Cardiac muscle cell (in vitro differentiated cells and primary cell): ENCODE measurements at regions not wholly inside any gene's neighbourhood (a gene's known extent, or its start where the extent isn't known, plus 50 kb on each side); places are given as distances from the start of the nearest gene placed in this dataset.

ENCODE experiments used
- DNase-seq, 2 donors: peaks; one replicate each; pipeline versions ENCODE4 v3.0.0 to v3.0.0-alpha.2; 2010 to 2017; ENCODE audit warnings: low read depth in 1 of 2, low spot score in 1 of 2
- H3K27ac ChIP-seq: fragments of 200-600 bp; sonication (generic); 2 replicates; pipeline ENCODE4 v1.5.1; 2016
- H3K27me3 ChIP-seq: fragments of 200-600 bp; sonication (generic); 2 replicates; pipeline ENCODE4 v1.6.0; 2016; ENCODE audit warnings: control low read depth
- H3K36me3 ChIP-seq: fragments of 200-600 bp; sonication (generic); 2 replicates; pipeline ENCODE4 v1.5.1; 2016; ENCODE audit warnings: control low read depth
- H3K4me1 ChIP-seq: fragments of 200-600 bp; sonication (generic); 2 replicates; pipeline ENCODE4 v1.8.1; 2017; ENCODE audit warnings: low read depth, mild to moderate bottlenecking, mixed run types
- H3K4me3 ChIP-seq: fragments of 200-600 bp; sonication (generic); 2 replicates; pipeline ENCODE4 v1.5.1; 2016; ENCODE audit warnings: mild to moderate bottlenecking
- H3K9me3 ChIP-seq: fragments of 200-600 bp; sonication (generic); 2 replicates; pipeline ENCODE4 v1.5.1; 2017; ENCODE audit warnings: low read depth, mild to moderate bottlenecking, control low read depth
- TF ChIP-seq, protein P1 (sequence below): IDR thresholded peaks from 2 replicates; pipeline ENCODE4 v1.5.1; 2012; ENCODE audit warnings: low read depth, mild to moderate bottlenecking, low read length

GRCh38 chr4:125121581-125121980 is 193.2 kb upstream of the FAT4 start:
- no peak for DNase-seq
- H3K27ac ChIP-seq: no peak overlapping the region
- TF ChIP-seq, protein P1, sequence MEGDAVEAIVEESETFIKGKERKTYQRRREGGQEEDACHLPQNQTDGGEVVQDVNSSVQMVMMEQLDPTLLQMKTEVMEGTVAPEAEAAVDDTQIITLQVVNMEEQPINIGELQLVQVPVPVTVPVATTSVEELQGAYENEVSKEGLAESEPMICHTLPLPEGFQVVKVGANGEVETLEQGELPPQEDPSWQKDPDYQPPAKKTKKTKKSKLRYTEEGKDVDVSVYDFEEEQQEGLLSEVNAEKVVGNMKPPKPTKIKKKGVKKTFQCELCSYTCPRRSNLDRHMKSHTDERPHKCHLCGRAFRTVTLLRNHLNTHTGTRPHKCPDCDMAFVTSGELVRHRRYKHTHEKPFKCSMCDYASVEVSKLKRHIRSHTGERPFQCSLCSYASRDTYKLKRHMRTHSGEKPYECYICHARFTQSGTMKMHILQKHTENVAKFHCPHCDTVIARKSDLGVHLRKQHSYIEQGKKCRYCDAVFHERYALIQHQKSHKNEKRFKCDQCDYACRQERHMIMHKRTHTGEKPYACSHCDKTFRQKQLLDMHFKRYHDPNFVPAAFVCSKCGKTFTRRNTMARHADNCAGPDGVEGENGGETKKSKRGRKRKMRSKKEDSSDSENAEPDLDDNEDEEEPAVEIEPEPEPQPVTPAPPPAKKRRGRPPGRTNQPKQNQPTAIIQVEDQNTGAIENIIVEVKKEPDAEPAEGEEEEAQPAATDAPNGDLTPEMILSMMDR: no peak
- H3K4me3 ChIP-seq: no peak overlapping the region
- no peaks in the 10 kb centered on the region for H3K9me3 ChIP-seq
- H3K36me3 ChIP-seq: no peaks in the 10 kb centered on the region
- H3K4me1 ChIP-seq: no peaks in the 10 kb centered on the region
- no peaks in the 10 kb centered on the region for H3K27me3 ChIP-seq

DNA sequence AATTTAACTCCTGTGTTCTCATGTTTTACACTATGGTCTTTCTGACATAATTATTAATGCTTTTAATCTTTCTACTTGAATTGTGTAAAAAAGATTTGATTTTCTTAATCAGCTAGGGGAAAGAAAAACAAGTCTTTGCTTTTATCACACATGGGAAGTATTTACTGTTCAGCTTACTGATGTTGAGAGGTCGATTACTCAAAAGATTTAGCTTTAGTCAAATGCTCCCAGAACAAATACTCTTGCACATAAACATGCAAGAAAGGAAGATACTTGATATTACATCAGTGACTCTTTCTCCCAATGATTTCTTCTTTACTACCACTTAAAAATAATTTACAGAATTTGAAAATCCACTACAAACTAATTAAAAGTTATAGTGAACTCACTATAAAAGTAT is 198.3 kb upstream of the FAT4 start:
- Histone ChIP-seq H3K27ac (no peak overlapping the region), H3K9me3 (no peaks in the 10 kb centered on the region), H3K4me1 (no peaks in the 10 kb centered on the region), H3K4me3 (no peak overlapping the region), H3K36me3 (no peaks in the 10 kb centered on the region), H3K27me3 (no peaks in the 10 kb centered on the region)
- TF ChIP-seq, protein P1: no peak
- DNase-seq: no peak

DNA sequence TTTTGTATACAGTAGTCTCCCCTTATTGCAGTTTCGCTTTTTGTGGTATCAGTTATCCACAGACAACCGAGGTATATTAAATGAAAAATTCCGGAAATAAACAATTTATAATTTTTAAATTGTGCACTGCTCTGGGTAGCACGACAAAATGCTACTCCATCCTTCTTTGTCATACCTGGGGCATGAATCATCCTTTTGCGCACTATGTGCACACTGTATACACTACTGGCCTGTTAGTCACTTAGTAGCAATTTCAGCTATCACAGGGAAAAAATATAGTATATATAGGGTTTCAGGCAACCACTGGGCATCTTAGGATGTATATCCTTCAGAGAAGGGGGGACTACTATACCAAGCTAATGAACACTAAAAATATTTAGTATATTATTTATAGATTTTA is 198.8 kb upstream of the FAT4 start:
- TF ChIP-seq, protein P1: no peak
- no peak for DNase-seq
- Histone ChIP-seq H3K4me3 (no peak overlapping the region), H3K9me3 (no peaks in the 10 kb centered on the region), H3K4me1 (no peaks in the 10 kb centered on the region), H3K27me3 (no peaks in the 10 kb centered on the region), H3K36me3 (no peaks in the 10 kb centered on the region), H3K27ac (no peak overlapping the region)

DNA sequence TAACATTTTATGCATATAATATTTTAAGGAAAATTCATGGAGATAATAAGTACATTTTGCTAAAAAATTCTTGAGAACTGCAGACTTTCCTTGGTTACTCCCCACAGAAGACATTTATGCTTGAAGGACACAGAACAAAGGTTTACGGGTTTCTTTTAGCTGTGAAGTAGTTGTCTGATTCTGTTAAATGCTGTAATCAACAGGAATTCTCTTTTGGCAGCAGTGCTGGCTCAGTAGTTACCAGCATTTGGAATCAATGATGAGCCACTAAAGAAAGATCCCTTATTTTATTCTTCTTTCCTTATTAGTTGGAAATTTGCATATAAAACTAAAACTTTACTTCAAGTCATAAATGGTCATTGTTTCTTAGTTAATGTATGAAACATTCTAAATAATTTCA is 199.3 kb upstream of the FAT4 start:
- Histone ChIP-seq H3K9me3 (no peaks in the 10 kb centered on the region), H3K4me1 (no peaks in the 10 kb centered on the region), H3K27me3 (no peaks in the 10 kb centered on the region), H3K4me3 (no peak overlapping the region), H3K27ac (no peak overlapping the region), H3K36me3 (no peaks in the 10 kb centered on the region)
- TF ChIP-seq, protein P1: no peak
- DNase-seq: peak in 1 of 2 donors; percentile 34

- Histone ChIP-seq H3K27me3 (no peaks in the 10 kb centered on the region), H3K9me3 (no peaks in the 10 kb centered on the region), H3K4me3 (no peak overlapping the region), H3K4me1 (no peaks in the 10 kb centered on the region), H3K36me3 (no peaks in the 10 kb centered on the region), H3K27ac (no peak overlapping the region)
- TF ChIP-seq, protein P1: no peak
- DNase-seq: no peak
Measured at GRCh38 chr4:125112536-125112935, 202.2 kb upstream of the FAT4 start.

DNA sequence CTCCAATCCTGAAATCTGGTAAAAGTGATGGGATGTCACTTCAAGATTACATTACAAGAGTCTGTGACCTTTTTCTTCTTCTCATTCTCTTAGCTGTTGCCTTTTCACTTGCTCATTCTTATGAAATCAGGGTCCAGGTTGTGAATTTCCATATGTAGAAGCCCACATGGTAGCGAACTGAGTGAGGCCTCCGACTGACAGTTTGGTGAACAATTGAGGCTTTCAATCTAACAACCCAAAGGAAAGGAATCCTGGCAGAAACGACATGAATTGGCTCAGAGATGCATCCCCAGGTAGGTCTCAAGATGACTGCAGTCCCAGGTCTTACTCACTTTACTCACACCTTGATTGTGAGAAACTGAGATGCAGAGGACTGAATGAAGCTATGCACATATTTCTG is 203.4 kb upstream of the FAT4 start:
- H3K27ac ChIP-seq: no peak overlapping the region
- TF ChIP-seq, protein P1: no peak
- no peaks in the 10 kb centered on the region for H3K27me3 ChIP-seq
- H3K36me3 ChIP-seq: no peaks in the 10 kb centered on the region
- H3K4me1 ChIP-seq: no peaks in the 10 kb centered on the region
- H3K4me3 ChIP-seq: no peak overlapping the region
- no peaks in the 10 kb centered on the region for H3K9me3 ChIP-seq
- DNase-seq: no peak
